WTC11 (cell line): ENCODE measurements at regions not wholly inside any gene's neighbourhood (a gene's known extent, or its start where the extent isn't known, plus 50 kb on each side); places are given as distances from the start of the nearest gene placed in this dataset.

Experiments used
- ATAC-seq: fragments of 200-7000 bp; cut with Tn5 transposase; 2 replicates; pipeline ENCODE4 v1.10.0; 2021; ENCODE audit warnings: mild to moderate bottlenecking, moderate library complexity
- CTCF ChIA-PET: fragments of 300-600 bp; sonication (Branson Sonifier 250); formaldehyde crosslinking; loops from one replicate; lab custom pipeline; 2021; ENCODE audit warnings: antibody characterized with exemption; lab: Charles Lee
- POLR2A ChIA-PET: fragments of 350-600 bp; sonication (Branson Sonifier 250); formaldehyde crosslinking; loops from one replicate; lab custom pipeline; 2021; ENCODE audit warnings: antibody characterized with exemption; lab: Charles Lee
- DNase-seq: peaks from one replicate; pipeline ENCODE4 v3.0.0; 2021; ENCODE audit warnings: low spot score
- H3K27ac Mint-ChIP-seq: 2 replicates; pipeline ENCODE4 v1.8.0; 2021; ENCODE audit warnings: mixed read lengths
- H3K27me3 Mint-ChIP-seq: 2 replicates; pipeline ENCODE4 v1.8.0; 2021; ENCODE audit warnings: low read depth, mild to moderate bottlenecking, moderate library complexity, mixed read lengths
- H3K36me3 Mint-ChIP-seq: 2 replicates; pipeline ENCODE4 v1.8.0; 2021; ENCODE audit warnings: mixed read lengths
- H3K4me1 Mint-ChIP-seq: 2 replicates; pipeline ENCODE4 v1.8.0; 2022; ENCODE audit warnings: mixed read lengths
- H3K4me3 Mint-ChIP-seq: 2 replicates; pipeline ENCODE4 v1.8.0; 2021; ENCODE audit warnings: mild to moderate bottlenecking, moderate library complexity, mixed read lengths
- H3K9me3 Mint-ChIP-seq: 2 replicates; pipeline ENCODE4 v1.8.0; 2021; ENCODE audit warnings: mixed read lengths
- CREB1 ChIP-seq: sonication (generic); formaldehyde crosslinking; IDR thresholded peaks from 2 replicates; pipeline ENCODE4 v1.8.0; 2023; ENCODE audit warnings: mild to moderate bottlenecking, missing genetic modification reagents
- FOXP1 ChIP-seq: sonication (generic); formaldehyde crosslinking; IDR thresholded peaks from 2 replicates; pipeline ENCODE4 v1.8.0; 2022; ENCODE audit warnings: missing genetic modification reagents, mild to moderate bottlenecking, moderate library complexity, borderline replicate concordance
- GRHL2 ChIP-seq: fragments of 250-450 bp; sonication (Bioruptor Pico); IDR thresholded peaks from 2 replicates; pipeline ENCODE4 v1.8.0; 2022; ENCODE audit warnings: mild to moderate bottlenecking, moderate library complexity; ENCODE audit not compliant: insufficient replicate concordance, severe bottlenecking
- JUN ChIP-seq: sonication (generic); formaldehyde crosslinking; IDR thresholded peaks from 2 replicates; pipeline ENCODE4 v1.8.0; 2023; ENCODE audit warnings: mild to moderate bottlenecking, missing genetic modification reagents
- KAT7 ChIP-seq: sonication (generic); formaldehyde crosslinking; IDR thresholded peaks from 2 replicates; pipeline ENCODE4 v1.8.1; 2023; ENCODE audit warnings: missing genetic modification reagents, mild to moderate bottlenecking, borderline replicate concordance
- MXD4 ChIP-seq: fragments of 250-450 bp; sonication (Bioruptor Pico); IDR thresholded peaks from 2 replicates; pipeline ENCODE4 v1.8.0; 2021; ENCODE audit warnings: mild to moderate bottlenecking, moderate library complexity, borderline replicate concordance
- MYBL2 ChIP-seq: sonication (generic); formaldehyde crosslinking; IDR thresholded peaks from 2 replicates; pipeline ENCODE4 v1.8.1; 2023; ENCODE audit warnings: mild to moderate bottlenecking, moderate library complexity, missing genetic modification reagents
- NFE2L1 ChIP-seq: sonication (generic); formaldehyde crosslinking; IDR thresholded peaks from 2 replicates; pipeline ENCODE4 v1.8.1; 2023; ENCODE audit warnings: missing genetic modification reagents
- NR2C2 ChIP-seq: sonication (generic); formaldehyde crosslinking; IDR thresholded peaks from 2 replicates; pipeline ENCODE4 v1.8.0; 2022; ENCODE audit warnings: mild to moderate bottlenecking, missing genetic modification reagents
- RELA ChIP-seq: sonication (generic); formaldehyde crosslinking; IDR thresholded peaks from 2 replicates; pipeline ENCODE4 v1.8.1; 2022; ENCODE audit warnings: missing genetic modification reagents, mild to moderate bottlenecking, borderline replicate concordance
- RORB ChIP-seq: fragments of 250-450 bp; sonication (Bioruptor Pico); IDR thresholded peaks from 2 replicates; pipeline ENCODE4 v1.9.0; 2021; ENCODE audit warnings: mild to moderate bottlenecking
- SMAD4 ChIP-seq: sonication (generic); formaldehyde crosslinking; IDR thresholded peaks from 2 replicates; pipeline ENCODE4 v1.8.0; 2022; ENCODE audit warnings: mild to moderate bottlenecking, missing genetic modification reagents
- TEAD1 ChIP-seq: sonication (generic); formaldehyde crosslinking; IDR thresholded peaks from 2 replicates; pipeline ENCODE4 v1.8.0; 2022; ENCODE audit warnings: mild to moderate bottlenecking, missing genetic modification reagents
- TP53 ChIP-seq: sonication (generic); formaldehyde crosslinking; IDR thresholded peaks from 2 replicates; pipeline ENCODE4 v1.8.1; 2023; ENCODE audit warnings: mild to moderate bottlenecking, missing genetic modification reagents
- ZNF396 ChIP-seq: fragments of 250-450 bp; sonication (Bioruptor Pico); IDR thresholded peaks from 2 replicates; pipeline ENCODE4 v1.8.0; 2021; ENCODE audit warnings: mild to moderate bottlenecking, moderate library complexity, borderline replicate concordance
- ZNF416 ChIP-seq: fragments of 250-450 bp; sonication (Bioruptor Pico); IDR thresholded peaks from 2 replicates; pipeline ENCODE4 v1.9.0; 2021; ENCODE audit warnings: mild to moderate bottlenecking, inconsistent platforms
- ZNF423 ChIP-seq: fragments of 250-450 bp; sonication (Bioruptor Pico); IDR thresholded peaks from 2 replicates; pipeline ENCODE4 v2.1.2; 2022; ENCODE audit warnings: mild to moderate bottlenecking, moderate library complexity
- TF ChIP-seq, protein P1 (sequence below): sonication (generic); formaldehyde crosslinking; IDR thresholded peaks from 2 replicates; pipeline ENCODE4 v1.8.1; 2023; ENCODE audit warnings: mild to moderate bottlenecking, missing genetic modification reagents, moderate library complexity
- TF ChIP-seq, protein P2 (sequence below): sonication (generic); formaldehyde crosslinking; IDR thresholded peaks from 2 replicates; pipeline ENCODE4 v1.8.1; 2022; ENCODE audit warnings: mild to moderate bottlenecking, moderate library complexity, missing genetic modification reagents
- TF ChIP-seq, protein P3 (sequence below): fragments of 250-450 bp; sonication (Bioruptor Pico); IDR thresholded peaks from 2 replicates; pipeline ENCODE4 v1.8.0; 2021; ENCODE audit warnings: mild to moderate bottlenecking
- TF ChIP-seq, protein P4 (sequence below): sonication (generic); formaldehyde crosslinking; IDR thresholded peaks from 2 replicates; pipeline ENCODE4 v1.8.1; 2023; ENCODE audit warnings: mild to moderate bottlenecking, missing genetic modification reagents
- TF ChIP-seq, protein P5 (sequence below): fragments of 250-450 bp; sonication (Bioruptor Pico); IDR thresholded peaks from 2 replicates; pipeline ENCODE4 v2.1.2; 2022; ENCODE audit warnings: mild to moderate bottlenecking, moderate library complexity
- TF ChIP-seq, protein P6 (sequence below): sonication (generic); formaldehyde crosslinking; IDR thresholded peaks from 2 replicates; pipeline ENCODE4 v1.8.0; 2023; ENCODE audit warnings: mild to moderate bottlenecking, missing genetic modification reagents
- TF ChIP-seq, protein P7 (sequence below): fragments of 250-450 bp; sonication (Bioruptor Pico); IDR thresholded peaks from 2 replicates; pipeline ENCODE4 v1.9.0; 2021; ENCODE audit warnings: moderate library complexity, mild to moderate bottlenecking, inconsistent platforms, borderline replicate concordance

DNA sequence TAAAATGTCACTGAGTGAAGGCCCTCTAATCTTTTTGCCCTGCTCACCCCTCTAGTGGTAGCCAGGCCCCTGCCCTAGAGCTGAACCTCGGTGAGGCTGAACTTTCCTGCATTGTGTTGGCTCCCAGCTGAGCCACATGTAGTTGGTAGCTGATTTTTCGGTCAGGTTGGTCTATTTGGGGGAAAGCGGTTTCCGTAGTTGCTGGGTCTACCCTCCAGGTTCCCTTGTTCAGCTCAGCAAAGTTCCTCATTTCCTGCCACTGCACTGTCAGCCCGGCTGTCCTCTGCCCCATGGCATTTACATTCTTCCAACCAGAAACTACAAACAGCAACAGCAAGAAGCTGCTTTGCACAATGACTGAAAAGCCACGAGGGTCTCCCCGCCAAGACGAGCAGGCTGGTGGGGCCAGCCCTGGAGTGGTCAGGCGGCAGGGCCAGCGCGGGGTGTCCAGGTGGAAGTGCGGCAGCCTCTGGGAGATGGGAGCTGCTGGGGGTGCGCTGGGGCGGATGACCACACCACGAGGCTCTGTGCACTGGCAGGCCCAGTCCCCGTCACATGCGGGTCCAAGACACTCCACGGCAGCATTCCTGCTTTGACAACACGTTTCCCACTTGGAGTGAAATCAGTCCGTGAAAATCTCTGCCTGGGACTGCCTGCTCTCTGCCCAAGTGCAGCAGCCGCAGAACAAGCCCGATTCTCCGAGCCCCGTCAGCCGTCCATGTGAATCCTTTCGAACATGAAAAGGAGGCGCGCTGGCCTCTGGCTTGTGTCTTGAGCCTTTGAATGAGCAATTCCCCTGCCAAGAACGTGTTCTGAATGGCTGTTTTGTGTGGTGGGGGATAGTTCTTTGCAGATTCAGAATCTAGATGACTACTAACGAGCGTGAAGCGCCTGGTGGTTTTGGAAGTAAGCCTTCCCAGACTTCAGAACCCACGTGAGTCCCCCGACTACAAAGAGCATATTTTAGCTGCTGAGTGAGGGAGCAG is 159.4 kb downstream of the ASB1 start:
- no peak overlapping the region for H3K4me3 Mint-ChIP-seq
- TF ChIP-seq SMAD4 (CRISPR knock-in tag) (no peak), NR2C2 (CRISPR knock-in tag) (no peak), ZNF416 (CRISPR knock-in tag) (no peak), KAT7 (no peak), FOXP1 (CRISPR knock-in tag) (no peak), TP53 (no peak), MYBL2 (no peak), JUN (CRISPR knock-in tag) (no peak), RELA (CRISPR knock-in tag) (no peak), GRHL2 (CRISPR knock-in tag) (no peak), CREB1 (CRISPR knock-in tag) (no peak), ZNF396 (CRISPR knock-in tag) (no peak), ZNF423 (no peak), TEAD1 (CRISPR knock-in tag) (no peak)
- TF ChIP-seq, protein P1, sequence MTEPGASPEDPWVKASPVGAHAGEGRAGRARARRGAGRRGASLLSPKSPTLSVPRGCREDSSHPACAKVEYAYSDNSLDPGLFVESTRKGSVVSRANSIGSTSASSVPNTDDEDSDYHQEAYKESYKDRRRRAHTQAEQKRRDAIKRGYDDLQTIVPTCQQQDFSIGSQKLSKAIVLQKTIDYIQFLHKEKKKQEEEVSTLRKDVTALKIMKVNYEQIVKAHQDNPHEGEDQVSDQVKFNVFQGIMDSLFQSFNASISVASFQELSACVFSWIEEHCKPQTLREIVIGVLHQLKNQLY: no peak
- TF ChIP-seq, protein P2, sequence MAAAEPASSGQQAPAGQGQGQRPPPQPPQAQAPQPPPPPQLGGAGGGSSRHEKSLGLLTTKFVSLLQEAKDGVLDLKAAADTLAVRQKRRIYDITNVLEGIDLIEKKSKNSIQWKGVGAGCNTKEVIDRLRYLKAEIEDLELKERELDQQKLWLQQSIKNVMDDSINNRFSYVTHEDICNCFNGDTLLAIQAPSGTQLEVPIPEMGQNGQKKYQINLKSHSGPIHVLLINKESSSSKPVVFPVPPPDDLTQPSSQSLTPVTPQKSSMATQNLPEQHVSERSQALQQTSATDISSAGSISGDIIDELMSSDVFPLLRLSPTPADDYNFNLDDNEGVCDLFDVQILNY (CRISPR knock-in tag): no peak
- TF ChIP-seq, protein P3, sequence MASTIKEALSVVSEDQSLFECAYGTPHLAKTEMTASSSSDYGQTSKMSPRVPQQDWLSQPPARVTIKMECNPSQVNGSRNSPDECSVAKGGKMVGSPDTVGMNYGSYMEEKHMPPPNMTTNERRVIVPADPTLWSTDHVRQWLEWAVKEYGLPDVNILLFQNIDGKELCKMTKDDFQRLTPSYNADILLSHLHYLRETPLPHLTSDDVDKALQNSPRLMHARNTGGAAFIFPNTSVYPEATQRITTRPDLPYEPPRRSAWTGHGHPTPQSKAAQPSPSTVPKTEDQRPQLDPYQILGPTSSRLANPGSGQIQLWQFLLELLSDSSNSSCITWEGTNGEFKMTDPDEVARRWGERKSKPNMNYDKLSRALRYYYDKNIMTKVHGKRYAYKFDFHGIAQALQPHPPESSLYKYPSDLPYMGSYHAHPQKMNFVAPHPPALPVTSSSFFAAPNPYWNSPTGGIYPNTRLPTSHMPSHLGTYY (CRISPR knock-in tag): no peak
- TF ChIP-seq, protein P4, sequence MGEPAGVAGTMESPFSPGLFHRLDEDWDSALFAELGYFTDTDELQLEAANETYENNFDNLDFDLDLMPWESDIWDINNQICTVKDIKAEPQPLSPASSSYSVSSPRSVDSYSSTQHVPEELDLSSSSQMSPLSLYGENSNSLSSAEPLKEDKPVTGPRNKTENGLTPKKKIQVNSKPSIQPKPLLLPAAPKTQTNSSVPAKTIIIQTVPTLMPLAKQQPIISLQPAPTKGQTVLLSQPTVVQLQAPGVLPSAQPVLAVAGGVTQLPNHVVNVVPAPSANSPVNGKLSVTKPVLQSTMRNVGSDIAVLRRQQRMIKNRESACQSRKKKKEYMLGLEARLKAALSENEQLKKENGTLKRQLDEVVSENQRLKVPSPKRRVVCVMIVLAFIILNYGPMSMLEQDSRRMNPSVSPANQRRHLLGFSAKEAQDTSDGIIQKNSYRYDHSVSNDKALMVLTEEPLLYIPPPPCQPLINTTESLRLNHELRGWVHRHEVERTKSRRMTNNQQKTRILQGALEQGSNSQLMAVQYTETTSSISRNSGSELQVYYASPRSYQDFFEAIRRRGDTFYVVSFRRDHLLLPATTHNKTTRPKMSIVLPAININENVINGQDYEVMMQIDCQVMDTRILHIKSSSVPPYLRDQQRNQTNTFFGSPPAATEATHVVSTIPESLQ: no peak
- ChIA-PET CTCF (interaction anchor here (0.8 to 1.4 kb wide), 4 partner anchors 9 to 289 kb away, joined by 3 to 5 read pairs (median 3); no protein-coding TSS in a partner anchor), POLR2A (no interaction called here)
- H3K27ac Mint-ChIP-seq: peak overlapping the region; percentile 32; the same call in 1 of the 2 replicates
- ATAC-seq: no peak
- H3K9me3 Mint-ChIP-seq: peaks cover 10% of the 10 kb centered on the region; the same call in 1 of the 2 replicates
- H3K36me3 Mint-ChIP-seq: no peaks in the 10 kb centered on the region
- no peaks in the 10 kb centered on the region; the same call in 1 of the 2 replicates for H3K27me3 Mint-ChIP-seq
- H3K4me1 Mint-ChIP-seq: no peaks in the 10 kb centered on the region
- DNase-seq: no peak

DNA sequence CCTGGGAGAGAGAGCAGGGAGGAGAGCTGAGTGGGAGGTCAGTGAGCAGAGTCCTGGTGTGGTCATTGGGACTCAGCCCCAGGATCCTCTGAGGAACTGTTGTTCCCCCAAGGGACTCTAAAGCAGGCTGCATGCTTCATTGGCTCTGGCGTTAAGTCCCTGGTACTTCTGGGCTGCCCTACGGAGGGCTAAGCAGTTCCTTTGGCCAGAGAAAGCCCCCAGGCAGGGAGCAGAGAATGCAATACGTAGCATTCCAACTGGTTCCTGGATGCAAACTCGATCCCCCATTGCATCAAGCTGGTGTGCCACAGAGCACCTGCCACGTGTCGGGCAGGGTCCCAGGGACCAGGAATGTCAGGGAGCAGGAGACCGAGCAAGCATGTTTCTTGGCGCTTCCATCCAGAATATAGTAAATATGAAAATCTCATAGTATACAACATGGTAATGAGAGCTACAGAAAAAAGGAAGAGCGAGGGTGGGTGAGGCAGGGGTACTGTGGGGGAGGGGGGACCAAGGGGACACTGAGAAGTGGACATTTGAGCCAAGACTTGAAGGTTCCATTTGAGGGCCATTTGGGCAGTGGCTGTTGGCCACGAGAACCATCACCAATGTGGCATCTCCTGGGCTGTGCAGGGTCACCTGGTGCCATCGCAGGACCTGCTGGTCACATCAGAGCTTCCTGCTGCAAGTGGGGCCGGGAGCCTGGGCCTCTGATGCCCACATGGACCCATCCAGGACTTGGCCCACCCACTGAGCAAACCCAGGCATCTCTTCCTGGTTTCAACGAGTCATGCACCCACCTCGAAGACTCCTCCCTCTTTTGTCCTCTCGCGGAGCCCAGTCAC is 160.4 kb downstream of the ASB1 start:
- POLR2A ChIA-PET: no interaction called here
- Mint-ChIP-seq H3K9me3 (peaks cover 14% of the 10 kb centered on the region; the same call in 1 of the 2 replicates), H3K4me3 (no peak overlapping the region), H3K36me3 (no peaks in the 10 kb centered on the region), H3K27ac (no peak overlapping the region; the same call in 1 of the 2 replicates), H3K4me1 (no peaks in the 10 kb centered on the region), H3K27me3 (no peaks in the 10 kb centered on the region; the same call in 1 of the 2 replicates)
- ATAC-seq (no peak), DNase-seq (no peak)
- CTCF ChIA-PET: no interaction called here
- no peak for TF ChIP-seq MXD4 (CRISPR knock-in tag)
- no peak for TF ChIP-seq JUN (CRISPR knock-in tag)
- no peak for TF ChIP-seq RORB (CRISPR knock-in tag)
- no peak for TF ChIP-seq NFE2L1 (CRISPR knock-in tag)
- TF ChIP-seq SMAD4 (CRISPR knock-in tag): no peak
- TF ChIP-seq, protein P5, sequence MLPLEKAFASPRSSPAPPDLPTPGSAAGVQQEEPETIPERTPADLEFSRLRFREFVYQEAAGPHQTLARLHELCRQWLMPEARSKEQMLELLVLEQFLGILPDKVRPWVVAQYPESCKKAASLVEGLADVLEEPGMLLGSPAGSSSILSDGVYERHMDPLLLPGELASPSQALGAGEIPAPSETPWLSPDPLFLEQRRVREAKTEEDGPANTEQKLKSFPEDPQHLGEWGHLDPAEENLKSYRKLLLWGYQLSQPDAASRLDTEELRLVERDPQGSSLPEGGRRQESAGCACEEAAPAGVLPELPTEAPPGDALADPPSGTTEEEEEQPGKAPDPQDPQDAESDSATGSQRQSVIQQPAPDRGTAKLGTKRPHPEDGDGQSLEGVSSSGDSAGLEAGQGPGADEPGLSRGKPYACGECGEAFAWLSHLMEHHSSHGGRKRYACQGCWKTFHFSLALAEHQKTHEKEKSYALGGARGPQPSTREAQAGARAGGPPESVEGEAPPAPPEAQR: no peak
- no peak for TF ChIP-seq NR2C2 (CRISPR knock-in tag)
- TF ChIP-seq, protein P6, sequence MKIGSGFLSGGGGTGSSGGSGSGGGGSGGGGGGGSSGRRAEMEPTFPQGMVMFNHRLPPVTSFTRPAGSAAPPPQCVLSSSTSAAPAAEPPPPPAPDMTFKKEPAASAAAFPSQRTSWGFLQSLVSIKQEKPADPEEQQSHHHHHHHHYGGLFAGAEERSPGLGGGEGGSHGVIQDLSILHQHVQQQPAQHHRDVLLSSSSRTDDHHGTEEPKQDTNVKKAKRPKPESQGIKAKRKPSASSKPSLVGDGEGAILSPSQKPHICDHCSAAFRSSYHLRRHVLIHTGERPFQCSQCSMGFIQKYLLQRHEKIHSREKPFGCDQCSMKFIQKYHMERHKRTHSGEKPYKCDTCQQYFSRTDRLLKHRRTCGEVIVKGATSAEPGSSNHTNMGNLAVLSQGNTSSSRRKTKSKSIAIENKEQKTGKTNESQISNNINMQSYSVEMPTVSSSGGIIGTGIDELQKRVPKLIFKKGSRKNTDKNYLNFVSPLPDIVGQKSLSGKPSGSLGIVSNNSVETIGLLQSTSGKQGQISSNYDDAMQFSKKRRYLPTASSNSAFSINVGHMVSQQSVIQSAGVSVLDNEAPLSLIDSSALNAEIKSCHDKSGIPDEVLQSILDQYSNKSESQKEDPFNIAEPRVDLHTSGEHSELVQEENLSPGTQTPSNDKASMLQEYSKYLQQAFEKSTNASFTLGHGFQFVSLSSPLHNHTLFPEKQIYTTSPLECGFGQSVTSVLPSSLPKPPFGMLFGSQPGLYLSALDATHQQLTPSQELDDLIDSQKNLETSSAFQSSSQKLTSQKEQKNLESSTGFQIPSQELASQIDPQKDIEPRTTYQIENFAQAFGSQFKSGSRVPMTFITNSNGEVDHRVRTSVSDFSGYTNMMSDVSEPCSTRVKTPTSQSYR (CRISPR knock-in tag): no peak
- TF ChIP-seq, protein P7, sequence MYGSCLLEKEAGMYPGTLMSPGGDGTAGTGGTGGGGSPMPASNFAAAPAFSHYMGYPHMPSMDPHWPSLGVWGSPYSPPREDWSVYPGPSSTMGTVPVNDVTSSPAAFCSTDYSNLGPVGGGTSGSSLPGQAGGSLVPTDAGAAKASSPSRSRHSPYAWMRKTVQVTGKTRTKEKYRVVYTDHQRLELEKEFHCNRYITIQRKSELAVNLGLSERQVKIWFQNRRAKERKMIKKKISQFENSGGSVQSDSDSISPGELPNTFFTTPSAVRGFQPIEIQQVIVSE (CRISPR knock-in tag): no peak
